Tibial nerve (tissue), 3 donors: ENCODE measurements at regions not wholly inside any gene's neighbourhood (a gene's known extent, or its start where the extent isn't known, plus 50 kb on each side); places are given as distances from the start of the nearest gene placed in this dataset.

Experiments used
- CTCF ChIP-seq, 5 experiments: fragments of 200-600 bp in 3 of 5; fragments of 450-650 bp in 2 of 5; sonication (generic) in 3 of 5; IDR thresholded peaks; one replicate each; pipeline ENCODE4 v1.5.1; 2016 to 2019; ENCODE audit warnings: antibody characterized with exemption in 5 of 5, mild to moderate bottlenecking in 3 of 5, moderate library complexity in 2 of 5
- POLR2A ChIP-seq, 2 donors: fragments of 450-650 bp; IDR thresholded peaks; one replicate each; pipeline ENCODE4 v1.6.1; 2017; ENCODE audit warnings: antibody characterized with exemption in 2 of 2, mild to moderate bottlenecking in 2 of 2, moderate library complexity in 2 of 2

- TF ChIP-seq POLR2A (IDR thresholded peaks at IDR 0.05) = no peak
- no peak for TF ChIP-seq CTCF (IDR thresholded peaks at IDR 0.05)
These were observed 358.3 kb upstream of the KLHL29 start for GRCh38 chr2:23026671-23027070.
